ENCODE measurements at regions not wholly inside any gene's neighbourhood (a gene's known extent, or its start where the extent isn't known, plus 50 kb on each side); places are given as distances from the start of the nearest gene placed in this dataset.
"Not testable (repeated sequence)": the region's sequence is repeated elsewhere in the genome, so short reads cannot be mapped to it uniquely, and the experiment has no call there.

GRCh38 chr12:66774929-66775328 lies 96.1 kb upstream of the GRIP1 start:
- H3K4me3 ChIP-seq (ENCODE audit: low read depth, low read length), result no peak overlapping the region

GRCh38 chr12:66775871-66776270 lies 97.0 kb upstream of the GRIP1 start:
- no peak overlapping the region for H3K4me3 ChIP-seq (ENCODE audit: low read depth, low read length)

GRCh38 chr12:66776974-66777373 lies 98.1 kb upstream of the GRIP1 start:
- no peak overlapping the region for H3K4me3 ChIP-seq (ENCODE audit: low read depth, low read length)

GRCh38 chr12:66779466-66779865 lies 100.6 kb upstream of the GRIP1 start:
- no peak overlapping the region for H3K4me3 ChIP-seq (ENCODE audit: low read depth, low read length)

GRCh38 chr12:66786531-66787308 lies 107.8 kb upstream of the GRIP1 start:
- no peak overlapping the region for H3K4me3 ChIP-seq (ENCODE audit: low read depth, low read length)

GRCh38 chr12:66799551-66799950 lies 120.7 kb upstream of the GRIP1 start:
- no peak overlapping the region for H3K4me3 ChIP-seq (ENCODE audit: low read depth, low read length)

- H3K4me3 ChIP-seq (ENCODE audit: low read depth, low read length), result no peak overlapping the region
These were observed 121.2 kb upstream of the GRIP1 start for GRCh38 chr12:66800046-66800445.

- H3K4me3 ChIP-seq (ENCODE audit: low read depth, low read length), result no peak overlapping the region
These were observed 125.1 kb upstream of the GRIP1 start for GRCh38 chr12:66803930-66804329.

- no peak overlapping the region for H3K4me3 ChIP-seq (ENCODE audit: low read depth, low read length)
These were observed 125.7 kb upstream of the GRIP1 start for GRCh38 chr12:66804563-66804974.

GRCh38 chr12:66808606-66809005 lies 129.7 kb upstream of the GRIP1 start:
- no peak overlapping the region for H3K4me3 ChIP-seq (ENCODE audit: low read depth, low read length)

GRCh38 chr12:66813137-66813892 lies 134.4 kb upstream of the GRIP1 start:
- H3K4me3 ChIP-seq (ENCODE audit: low read depth, low read length), result no peak overlapping the region

GRCh38 chr12:66819587-66819986 lies 140.7 kb upstream of the GRIP1 start:
- no peak overlapping the region for H3K4me3 ChIP-seq (ENCODE audit: low read depth, low read length)

- H3K4me3 ChIP-seq (ENCODE audit: low read depth, low read length), result no peak overlapping the region
These were observed 144.1 kb upstream of the GRIP1 start for GRCh38 chr12:66822961-66823360.

- H3K4me3 ChIP-seq (ENCODE audit: low read depth, low read length), result no peak overlapping the region
These were observed 145.1 kb upstream of the GRIP1 start for GRCh38 chr12:66823857-66824570.

- H3K4me3 ChIP-seq (ENCODE audit: low read depth, low read length), result not testable (repeated sequence)
These were observed 147.0 kb upstream of the GRIP1 start for GRCh38 chr12:66825921-66826320.

- no peak overlapping the region for H3K4me3 ChIP-seq (ENCODE audit: low read depth, low read length)
These were observed 150.9 kb upstream of the GRIP1 start for GRCh38 chr12:66829660-66830325.

- H3K4me3 ChIP-seq (ENCODE audit: low read depth, low read length), result no peak overlapping the region
These were observed 152.6 kb upstream of the GRIP1 start for GRCh38 chr12:66831495-66831894.

GRCh38 chr12:66832997-66833396 lies 154.1 kb upstream of the GRIP1 start:
- H3K4me3 ChIP-seq (ENCODE audit: low read depth, low read length), result no peak overlapping the region

- no peak overlapping the region for H3K4me3 ChIP-seq (ENCODE audit: low read depth, low read length)
These were observed 157.9 kb upstream of the GRIP1 start for GRCh38 chr12:66836623-66837310.

- no peak overlapping the region for H3K4me3 ChIP-seq (ENCODE audit: low read depth, low read length)
These were observed 158.4 kb upstream of the GRIP1 start for GRCh38 chr12:66837311-66837627.

- H3K4me3 ChIP-seq (ENCODE audit: low read depth, low read length), result no peak overlapping the region
These were observed 159.5 kb upstream of the GRIP1 start for GRCh38 chr12:66838366-66838765.

All from iPS-11a (cell line).